MCF 10A (cell line): ENCODE measurements at regions not wholly inside any gene's neighbourhood (a gene's known extent, or its start where the extent isn't known, plus 50 kb on each side); places are given as distances from the start of the nearest gene placed in this dataset.
"Not testable (repeated sequence)": the region's sequence is repeated elsewhere in the genome, so short reads cannot be mapped to it uniquely, and the experiment has no call there.

Source experiments
- BruUV-seq: library from RNA; stranded (reverse); fragments of 400-500 nt; replicated peaks from 2 replicates; lab custom pipeline; 2021; lab: Mats Ljungman, UMichigan
- CTCF ChIA-PET: fragments of 300-600 bp; sonication (Branson Sonifier 250); formaldehyde crosslinking; extraction: SDS; loops from one replicate; lab custom pipeline; 2021; ENCODE audit warnings: antibody characterized with exemption, inconsistent platforms; lab: Yijun Ruan, JAX
- POLR2A ChIA-PET: fragments of 300-600, 350-650 bp; sonication (Branson Sonifier 250); formaldehyde crosslinking; extraction: SDS; loops from one replicate; lab custom pipeline; 2020; ENCODE audit warnings: antibody characterized with exemption, inconsistent platforms; lab: Yijun Ruan, JAX
- DNase-seq: peaks from one replicate; pipeline ENCODE4 v3.0.0-alpha.2; 2018; ENCODE audit not compliant: unreplicated experiment
- H3K27ac Mint-ChIP-seq: one replicate; pipeline ENCODE4 v1.8.0; 2022; ENCODE audit warnings: mild to moderate bottlenecking, low read depth, mixed read lengths; ENCODE audit not compliant: unreplicated experiment
- H3K27me3 Mint-ChIP-seq: one replicate; pipeline ENCODE4 v1.8.0; 2022; ENCODE audit warnings: mixed read lengths; ENCODE audit not compliant: insufficient read depth, unreplicated experiment
- H3K36me3 Mint-ChIP-seq: one replicate; pipeline ENCODE4 v1.8.0; 2022; ENCODE audit warnings: mild to moderate bottlenecking, moderate library complexity, mixed read lengths; ENCODE audit not compliant: insufficient read depth, unreplicated experiment
- H3K4me1 Mint-ChIP-seq: one replicate; pipeline ENCODE4 v1.8.0; 2022; ENCODE audit warnings: mixed read lengths; ENCODE audit not compliant: insufficient read depth, unreplicated experiment
- H3K4me3 Mint-ChIP-seq: one replicate; pipeline ENCODE4 v1.8.0; 2022; ENCODE audit warnings: mild to moderate bottlenecking, moderate library complexity, mixed read lengths; ENCODE audit not compliant: unreplicated experiment
- H3K9me3 Mint-ChIP-seq: one replicate; pipeline ENCODE4 v1.8.0; 2022; ENCODE audit warnings: mixed read lengths; ENCODE audit not compliant: unreplicated experiment
- intact Hi-C: fragments of 100-400 bp; cut with micrococcal nuclease; formaldehyde crosslinking; loops from 2 replicates; pipeline ENCODE4 v1.14.1; 2022
- TF ChIP-seq, protein P1 (sequence below): fragments of 200-600 bp; IDR thresholded peaks from one replicate; pipeline ENCODE4 v1.8.0; 2022; ENCODE audit warnings: antibody characterized with exemption, mild to moderate bottlenecking; ENCODE audit not compliant: unreplicated experiment

DNA sequence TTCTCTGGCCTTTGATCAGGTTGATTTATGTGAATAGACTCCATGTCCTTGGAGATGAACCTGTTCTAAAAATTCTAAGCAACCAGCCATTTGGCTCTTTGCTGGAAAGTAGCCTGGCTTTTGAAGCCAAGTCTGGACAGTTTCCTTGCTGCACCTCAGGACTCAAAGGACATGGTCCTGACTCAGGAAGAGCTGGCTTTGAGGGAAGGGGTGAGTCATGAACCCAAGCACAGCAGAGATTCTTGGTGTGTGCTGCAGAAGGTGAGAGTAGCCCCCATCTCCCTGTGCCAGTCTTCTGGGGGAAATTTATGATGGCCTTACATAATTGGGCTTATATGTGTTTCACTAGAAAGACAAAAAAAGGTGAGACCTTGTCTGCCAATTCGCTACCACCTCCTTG lies 287.2 kb upstream of the PLGLB2 start:
- CTCF ChIA-PET, H3K4me3 Mint-ChIP-seq, H3K4me1 Mint-ChIP-seq, POLR2A ChIA-PET, H3K9me3 Mint-ChIP-seq, H3K27ac Mint-ChIP-seq, BruUV-seq, H3K36me3 Mint-ChIP-seq, DNase-seq, intact Hi-C loops, H3K27me3 Mint-ChIP-seq: not testable (repeated sequence)

DNA sequence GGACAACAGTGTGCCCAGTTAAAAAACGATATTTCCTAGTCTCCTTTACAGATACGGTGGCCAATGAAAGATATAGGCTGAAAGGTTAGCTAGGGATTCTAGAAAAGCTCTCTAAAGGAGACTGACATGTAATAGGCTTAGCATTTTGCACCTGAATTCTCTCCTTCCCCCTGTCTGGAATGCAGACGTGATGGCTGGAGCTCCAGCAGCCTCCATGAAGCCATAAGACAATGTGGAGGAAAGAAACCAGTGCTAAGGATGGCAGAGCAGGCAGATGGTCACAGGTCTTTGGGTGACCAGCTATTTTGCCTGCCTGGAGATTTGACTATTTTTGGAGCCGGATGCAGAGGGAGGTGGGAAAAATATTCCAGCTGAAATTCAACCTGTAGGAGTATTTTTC lies 286.2 kb upstream of the PLGLB2 start:
- H3K36me3 Mint-ChIP-seq, H3K27ac Mint-ChIP-seq, BruUV-seq, H3K9me3 Mint-ChIP-seq, DNase-seq, H3K27me3 Mint-ChIP-seq, H3K4me3 Mint-ChIP-seq, CTCF ChIA-PET, H3K4me1 Mint-ChIP-seq, intact Hi-C loops, POLR2A ChIA-PET: not testable (repeated sequence)

DNA sequence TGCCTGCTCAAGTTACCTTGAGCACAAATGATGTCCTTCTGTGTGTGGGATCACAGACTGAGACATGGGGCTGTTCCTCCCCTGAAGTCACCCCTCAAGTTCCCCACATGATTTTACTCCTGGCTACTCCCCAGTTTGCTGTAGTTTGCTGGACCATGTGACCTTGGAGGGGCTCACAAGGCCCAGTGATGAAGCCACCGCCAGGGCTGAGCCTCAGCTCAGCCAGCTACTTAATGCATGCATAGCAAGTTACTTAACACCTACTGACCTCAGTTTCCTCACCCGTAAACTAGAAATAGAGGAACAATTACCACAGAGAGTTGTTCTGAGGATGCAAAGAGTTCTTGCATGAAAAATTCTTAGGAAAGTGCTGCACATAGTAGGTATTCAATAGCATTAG lies 283.7 kb upstream of the PLGLB2 start:
- H3K27ac Mint-ChIP-seq, H3K4me3 Mint-ChIP-seq, CTCF ChIA-PET, H3K36me3 Mint-ChIP-seq, H3K4me1 Mint-ChIP-seq, H3K27me3 Mint-ChIP-seq, H3K9me3 Mint-ChIP-seq, DNase-seq, POLR2A ChIA-PET, intact Hi-C loops, BruUV-seq: not testable (repeated sequence)

DNA sequence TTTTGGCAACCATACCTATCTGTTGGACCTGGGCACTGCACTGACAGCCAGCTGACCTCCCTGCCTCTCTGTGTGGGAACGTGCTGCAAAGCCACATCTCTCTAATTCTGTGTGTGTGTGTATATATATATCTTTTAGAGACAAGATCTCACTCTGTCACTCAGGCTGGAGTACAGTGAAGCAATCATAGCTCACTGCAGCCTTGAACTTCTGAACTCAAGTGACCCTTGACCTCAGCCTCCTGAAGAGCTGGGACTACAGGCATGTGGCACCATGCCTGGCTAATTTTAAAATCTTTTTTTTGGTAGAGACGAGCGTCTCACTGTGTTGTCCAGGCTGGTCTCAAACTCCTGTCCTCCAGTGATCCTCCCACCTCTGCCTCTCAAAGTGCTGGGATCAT lies 282.2 kb upstream of the PLGLB2 start:
- intact Hi-C loops, H3K4me1 Mint-ChIP-seq, POLR2A ChIA-PET, H3K27ac Mint-ChIP-seq, H3K9me3 Mint-ChIP-seq, BruUV-seq, H3K4me3 Mint-ChIP-seq, H3K27me3 Mint-ChIP-seq, DNase-seq, CTCF ChIA-PET, H3K36me3 Mint-ChIP-seq: not testable (repeated sequence)

DNA sequence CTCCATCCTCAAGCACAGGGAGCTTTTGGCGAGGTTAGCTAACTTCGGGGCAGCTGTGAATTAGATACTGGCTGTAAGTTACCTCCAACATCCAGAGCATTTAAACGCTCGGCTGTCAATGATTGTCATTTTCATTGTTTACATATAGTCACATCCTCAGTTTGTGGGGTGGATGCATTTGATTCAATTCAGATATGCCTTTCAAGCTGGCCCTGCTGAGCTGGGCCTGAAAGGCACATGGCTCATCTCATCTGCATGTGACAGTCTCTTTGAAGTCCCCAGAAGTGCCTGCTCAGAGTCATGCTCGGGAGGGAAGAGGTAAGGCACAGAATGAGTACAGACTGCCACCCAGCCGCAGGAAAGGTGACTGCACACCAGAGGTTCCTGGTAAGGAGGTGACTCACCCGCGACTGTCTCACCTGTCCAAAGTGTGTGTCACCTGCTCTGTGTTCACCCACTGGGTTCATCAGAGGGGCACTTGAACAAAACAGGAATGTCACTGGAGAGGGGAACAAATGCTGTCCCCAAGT lies 281.2 kb upstream of the PLGLB2 start:
- TF ChIP-seq, protein P1, sequence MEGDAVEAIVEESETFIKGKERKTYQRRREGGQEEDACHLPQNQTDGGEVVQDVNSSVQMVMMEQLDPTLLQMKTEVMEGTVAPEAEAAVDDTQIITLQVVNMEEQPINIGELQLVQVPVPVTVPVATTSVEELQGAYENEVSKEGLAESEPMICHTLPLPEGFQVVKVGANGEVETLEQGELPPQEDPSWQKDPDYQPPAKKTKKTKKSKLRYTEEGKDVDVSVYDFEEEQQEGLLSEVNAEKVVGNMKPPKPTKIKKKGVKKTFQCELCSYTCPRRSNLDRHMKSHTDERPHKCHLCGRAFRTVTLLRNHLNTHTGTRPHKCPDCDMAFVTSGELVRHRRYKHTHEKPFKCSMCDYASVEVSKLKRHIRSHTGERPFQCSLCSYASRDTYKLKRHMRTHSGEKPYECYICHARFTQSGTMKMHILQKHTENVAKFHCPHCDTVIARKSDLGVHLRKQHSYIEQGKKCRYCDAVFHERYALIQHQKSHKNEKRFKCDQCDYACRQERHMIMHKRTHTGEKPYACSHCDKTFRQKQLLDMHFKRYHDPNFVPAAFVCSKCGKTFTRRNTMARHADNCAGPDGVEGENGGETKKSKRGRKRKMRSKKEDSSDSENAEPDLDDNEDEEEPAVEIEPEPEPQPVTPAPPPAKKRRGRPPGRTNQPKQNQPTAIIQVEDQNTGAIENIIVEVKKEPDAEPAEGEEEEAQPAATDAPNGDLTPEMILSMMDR = peak; percentile 33
- peak; percentile 67 for DNase-seq
- H3K36me3 Mint-ChIP-seq, POLR2A ChIA-PET, intact Hi-C loops, CTCF ChIA-PET, H3K4me1 Mint-ChIP-seq, H3K27me3 Mint-ChIP-seq, H3K9me3 Mint-ChIP-seq, H3K4me3 Mint-ChIP-seq, BruUV-seq, H3K27ac Mint-ChIP-seq: not testable (repeated sequence)

DNA sequence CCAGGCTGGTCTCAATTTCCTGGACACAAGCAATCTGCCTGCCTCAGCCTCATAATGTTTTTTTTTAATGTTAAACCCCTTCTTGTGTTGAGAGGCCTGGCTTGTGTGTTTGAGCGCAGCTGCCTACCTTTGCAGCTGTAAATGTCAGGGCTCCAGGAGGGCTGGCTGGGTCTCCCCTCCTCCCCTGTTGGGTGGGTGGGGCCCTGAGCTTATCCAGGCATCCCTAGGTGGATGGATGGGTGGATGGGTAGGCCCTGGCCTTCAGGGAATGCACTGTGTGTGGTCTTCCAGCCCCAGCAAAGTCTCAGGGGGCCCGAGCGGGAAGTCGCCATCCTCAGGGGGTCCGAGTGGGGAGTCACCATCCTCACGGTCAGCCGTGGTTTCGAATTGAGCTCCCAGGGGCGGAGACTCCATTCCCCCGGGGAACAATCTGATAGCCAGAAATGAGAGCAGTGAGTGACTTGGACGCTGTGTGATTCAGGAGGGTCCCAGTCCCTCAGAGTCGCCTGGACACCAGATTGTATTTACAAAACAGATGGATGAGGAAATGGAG lies 279.4 kb upstream of the PLGLB2 start:
- DNase-seq, H3K27me3 Mint-ChIP-seq, H3K9me3 Mint-ChIP-seq, H3K36me3 Mint-ChIP-seq, H3K4me3 Mint-ChIP-seq, CTCF ChIA-PET, H3K4me1 Mint-ChIP-seq, intact Hi-C loops, H3K27ac Mint-ChIP-seq, POLR2A ChIA-PET, BruUV-seq: not testable (repeated sequence)

DNA sequence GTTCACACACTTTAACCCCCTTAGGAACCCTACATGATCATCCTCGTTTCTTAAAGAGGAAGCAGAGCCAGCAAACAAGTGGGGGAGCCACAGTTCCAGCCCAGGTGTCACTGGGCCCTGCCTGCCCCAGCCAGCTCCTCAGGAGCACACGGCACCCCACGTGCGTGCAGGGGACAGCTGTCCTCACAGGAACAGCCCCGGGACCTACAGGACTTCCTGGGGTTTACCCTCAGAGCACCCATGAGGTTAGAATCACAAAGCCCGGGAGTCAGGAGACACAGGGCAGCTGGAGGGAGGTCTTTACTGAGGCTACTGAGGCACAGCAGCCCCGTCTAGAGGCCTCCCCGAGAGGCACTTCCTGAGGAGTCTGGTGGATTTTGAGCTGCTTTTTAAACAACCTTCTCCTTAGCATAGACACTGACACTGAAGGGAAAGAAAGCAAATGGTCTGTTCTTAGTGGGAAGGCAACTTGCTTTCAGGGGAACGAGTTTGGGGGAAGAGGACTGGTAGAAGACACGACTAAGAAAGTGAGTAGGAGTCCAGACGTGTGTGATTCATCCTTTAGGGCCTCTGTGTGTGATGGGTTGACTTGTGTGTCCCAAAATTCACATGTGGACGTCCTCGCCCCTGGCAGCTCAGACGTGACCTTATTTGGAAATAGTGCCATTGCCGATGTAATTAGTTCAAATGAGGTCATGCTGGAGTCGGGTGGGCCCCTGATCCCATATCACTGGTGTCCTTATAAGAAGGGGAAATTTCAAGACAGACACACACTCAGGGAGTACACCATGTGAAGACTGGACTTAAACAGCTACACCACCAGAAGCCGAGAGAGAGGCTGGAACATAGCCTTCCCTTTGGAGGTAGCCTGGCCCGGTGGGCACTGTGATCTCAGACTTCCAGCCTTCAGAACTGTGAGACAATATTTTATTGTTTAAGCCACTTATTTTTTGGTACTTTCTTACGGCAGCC lies 278.4 kb upstream of the PLGLB2 start:
- BruUV-seq, CTCF ChIA-PET, H3K4me1 Mint-ChIP-seq, intact Hi-C loops, H3K4me3 Mint-ChIP-seq, DNase-seq, H3K9me3 Mint-ChIP-seq, H3K36me3 Mint-ChIP-seq, POLR2A ChIA-PET, H3K27me3 Mint-ChIP-seq: not testable (repeated sequence)
- peak overlapping the region; percentile 91 for H3K27ac Mint-ChIP-seq
